Transverse colon (tissue), 4 donors: ENCODE measurements at regions not wholly inside any gene's neighbourhood (a gene's known extent, or its start where the extent isn't known, plus 50 kb on each side); places are given as distances from the start of the nearest gene placed in this dataset.

Source experiments
- POLR2A ChIP-seq: fragments of 450-650 bp; IDR thresholded peaks from one replicate; pipeline ENCODE4 v1.6.1; 2016; ENCODE audit warnings: antibody characterized with exemption, mild to moderate bottlenecking, moderate library complexity
- POLR2AphosphoS5 ChIP-seq, 3 donors: sonication (generic); formaldehyde crosslinking; IDR thresholded peaks; one replicate each; pipeline ENCODE4 v1.6.1; 2016; ENCODE audit warnings: antibody characterized with exemption in 3 of 3
- TF ChIP-seq, protein P1 (sequence below), 5 experiments: fragments of 200-600 bp in 3 of 5; fragments of 450-650 bp in 2 of 5; sonication (generic) in 3 of 5; IDR thresholded peaks; 1 replicate in 2 of 5; 2 replicates in 3 of 5; pipeline ENCODE4 v1.5.1; 2016 to 2017; ENCODE audit warnings: antibody characterized with exemption in 5 of 5, inconsistent platforms in 3 of 5, mild to moderate bottlenecking in 2 of 5, moderate library complexity in 1 of 5

DNA sequence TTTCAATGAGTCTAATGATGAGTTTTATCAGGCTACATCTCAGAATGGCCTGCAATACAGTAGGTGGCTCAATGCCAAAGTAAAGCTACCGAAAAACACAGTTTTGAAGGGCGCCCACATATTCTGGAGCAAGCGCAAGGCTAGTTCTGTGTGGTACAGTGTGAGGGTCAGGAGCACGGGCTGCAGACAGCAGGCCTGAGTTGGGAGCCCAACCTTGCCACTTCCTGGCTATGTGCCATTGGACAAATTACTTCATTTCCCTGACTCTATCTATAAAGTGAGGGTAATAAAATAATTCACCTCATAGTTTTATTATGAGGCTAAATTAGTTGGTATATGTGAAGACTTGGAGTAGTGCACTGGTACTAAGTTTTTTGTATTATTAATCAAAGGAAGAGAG, 150.7 kb downstream of the OPN5 start:
- TF ChIP-seq, protein P1, sequence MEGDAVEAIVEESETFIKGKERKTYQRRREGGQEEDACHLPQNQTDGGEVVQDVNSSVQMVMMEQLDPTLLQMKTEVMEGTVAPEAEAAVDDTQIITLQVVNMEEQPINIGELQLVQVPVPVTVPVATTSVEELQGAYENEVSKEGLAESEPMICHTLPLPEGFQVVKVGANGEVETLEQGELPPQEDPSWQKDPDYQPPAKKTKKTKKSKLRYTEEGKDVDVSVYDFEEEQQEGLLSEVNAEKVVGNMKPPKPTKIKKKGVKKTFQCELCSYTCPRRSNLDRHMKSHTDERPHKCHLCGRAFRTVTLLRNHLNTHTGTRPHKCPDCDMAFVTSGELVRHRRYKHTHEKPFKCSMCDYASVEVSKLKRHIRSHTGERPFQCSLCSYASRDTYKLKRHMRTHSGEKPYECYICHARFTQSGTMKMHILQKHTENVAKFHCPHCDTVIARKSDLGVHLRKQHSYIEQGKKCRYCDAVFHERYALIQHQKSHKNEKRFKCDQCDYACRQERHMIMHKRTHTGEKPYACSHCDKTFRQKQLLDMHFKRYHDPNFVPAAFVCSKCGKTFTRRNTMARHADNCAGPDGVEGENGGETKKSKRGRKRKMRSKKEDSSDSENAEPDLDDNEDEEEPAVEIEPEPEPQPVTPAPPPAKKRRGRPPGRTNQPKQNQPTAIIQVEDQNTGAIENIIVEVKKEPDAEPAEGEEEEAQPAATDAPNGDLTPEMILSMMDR (IDR thresholded peaks at IDR 0.05): no peak
- no peak for TF ChIP-seq POLR2AphosphoS5 (IDR thresholded peaks at IDR 0.05)
- TF ChIP-seq POLR2A: no peak
